ENCODE measurements at regions not wholly inside any gene's neighbourhood (a gene's known extent, or its start where the extent isn't known, plus 50 kb on each side); places are given as distances from the start of the nearest gene placed in this dataset.

DNA sequence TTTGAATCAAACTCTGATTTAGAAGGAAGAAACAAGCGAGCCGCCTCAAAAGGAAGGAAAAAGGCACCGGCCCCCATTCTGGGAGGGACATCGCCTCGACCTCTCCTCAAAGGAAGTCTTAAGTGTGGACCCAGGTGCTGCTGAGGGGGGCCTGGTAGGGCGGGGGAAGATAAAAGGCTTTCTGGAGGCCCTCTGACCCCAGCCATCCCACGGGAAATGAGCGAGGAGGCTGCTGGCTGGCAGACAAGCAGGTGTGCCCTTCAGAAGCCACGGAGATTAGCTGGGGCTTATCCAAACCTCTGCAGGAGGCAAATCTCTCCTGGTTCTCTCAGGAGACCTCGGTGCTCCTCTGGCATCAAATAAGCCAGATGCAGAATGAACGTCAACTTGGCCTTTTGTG is 171.4 kb upstream of the BLID start:
- no peak for TF ChIP-seq EZH2 (optimal IDR thresholded peaks at IDR 0.05; ENCODE audit: low read depth, low read length)
- TF ChIP-seq, protein P1, sequence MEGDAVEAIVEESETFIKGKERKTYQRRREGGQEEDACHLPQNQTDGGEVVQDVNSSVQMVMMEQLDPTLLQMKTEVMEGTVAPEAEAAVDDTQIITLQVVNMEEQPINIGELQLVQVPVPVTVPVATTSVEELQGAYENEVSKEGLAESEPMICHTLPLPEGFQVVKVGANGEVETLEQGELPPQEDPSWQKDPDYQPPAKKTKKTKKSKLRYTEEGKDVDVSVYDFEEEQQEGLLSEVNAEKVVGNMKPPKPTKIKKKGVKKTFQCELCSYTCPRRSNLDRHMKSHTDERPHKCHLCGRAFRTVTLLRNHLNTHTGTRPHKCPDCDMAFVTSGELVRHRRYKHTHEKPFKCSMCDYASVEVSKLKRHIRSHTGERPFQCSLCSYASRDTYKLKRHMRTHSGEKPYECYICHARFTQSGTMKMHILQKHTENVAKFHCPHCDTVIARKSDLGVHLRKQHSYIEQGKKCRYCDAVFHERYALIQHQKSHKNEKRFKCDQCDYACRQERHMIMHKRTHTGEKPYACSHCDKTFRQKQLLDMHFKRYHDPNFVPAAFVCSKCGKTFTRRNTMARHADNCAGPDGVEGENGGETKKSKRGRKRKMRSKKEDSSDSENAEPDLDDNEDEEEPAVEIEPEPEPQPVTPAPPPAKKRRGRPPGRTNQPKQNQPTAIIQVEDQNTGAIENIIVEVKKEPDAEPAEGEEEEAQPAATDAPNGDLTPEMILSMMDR (IDR thresholded peaks at IDR 0.05; ENCODE audit: low read length): no peak
- TF ChIP-seq EZH2phosphoT487 (IDR thresholded peaks at IDR 0.05; ENCODE audit: low read length): no peak
